Inflammatory macrophage (primary cell): ENCODE measurements at regions not wholly inside any gene's neighbourhood (a gene's known extent, or its start where the extent isn't known, plus 50 kb on each side); places are given as distances from the start of the nearest gene placed in this dataset.
"Not testable (repeated sequence)": the region's sequence is repeated elsewhere in the genome, so short reads cannot be mapped to it uniquely, and the experiment has no call there.

ENCODE experiments used
- DNase-seq, 2 donors: peaks; one replicate each; pipeline ENCODE4 v3.0.0-alpha.2; 2020 to 2022

DNA sequence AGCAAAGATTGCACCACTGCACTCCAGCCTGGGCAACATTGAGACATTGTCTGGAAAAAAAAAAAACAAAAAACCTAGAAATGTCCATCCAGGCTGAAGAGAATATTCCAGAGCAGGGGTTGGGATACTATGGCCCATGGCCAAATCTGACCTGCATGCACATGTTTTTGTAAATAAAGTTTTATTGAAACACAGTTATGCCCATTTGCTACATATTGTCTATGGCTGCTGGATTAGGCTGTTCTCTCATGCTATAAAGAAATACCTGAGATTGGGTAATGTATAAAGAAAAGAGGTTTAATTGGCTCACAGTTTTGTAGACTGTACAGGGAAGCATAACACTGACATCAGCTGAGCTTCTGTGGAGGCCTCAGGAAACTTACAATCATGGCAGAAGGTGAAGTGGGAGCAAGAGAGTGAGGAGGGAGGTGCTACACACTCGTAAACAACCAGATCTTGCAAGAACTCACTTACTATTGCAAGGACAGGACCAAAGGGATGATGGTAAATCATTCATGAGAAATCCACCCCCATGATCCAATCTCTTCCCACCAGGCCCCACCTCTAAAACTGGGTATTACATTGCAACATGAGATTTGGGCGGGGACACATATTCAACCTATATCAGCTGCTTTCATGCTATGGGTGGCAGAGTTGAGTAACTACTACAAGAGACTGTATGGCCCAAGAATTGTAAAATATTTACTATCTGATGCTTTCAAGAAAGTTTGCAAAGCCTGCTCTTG, 137.8 kb upstream of the ROPN1B start:
- DNase-seq, result not testable (repeated sequence)

DNA sequence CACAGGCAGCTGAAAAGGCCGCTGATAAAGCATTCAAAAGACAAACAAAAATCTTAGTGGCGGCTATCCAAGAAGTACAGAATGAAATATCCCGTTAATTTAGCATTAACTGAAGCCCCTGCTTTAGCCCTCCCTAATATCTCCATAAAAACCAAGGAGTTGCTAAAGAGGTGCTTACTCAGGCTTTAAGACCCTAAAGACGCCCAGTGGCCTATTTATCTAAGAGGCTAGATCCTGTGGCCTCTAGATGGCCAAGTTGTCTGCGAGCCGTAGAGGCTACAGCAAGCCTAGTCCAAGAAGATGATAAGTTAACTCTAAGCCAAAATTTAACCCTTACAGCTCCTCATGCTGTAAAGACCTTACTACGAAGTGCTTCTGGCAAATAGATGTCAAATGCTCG, 133.4 kb upstream of the ROPN1B start:
- not testable (repeated sequence) for DNase-seq

DNA sequence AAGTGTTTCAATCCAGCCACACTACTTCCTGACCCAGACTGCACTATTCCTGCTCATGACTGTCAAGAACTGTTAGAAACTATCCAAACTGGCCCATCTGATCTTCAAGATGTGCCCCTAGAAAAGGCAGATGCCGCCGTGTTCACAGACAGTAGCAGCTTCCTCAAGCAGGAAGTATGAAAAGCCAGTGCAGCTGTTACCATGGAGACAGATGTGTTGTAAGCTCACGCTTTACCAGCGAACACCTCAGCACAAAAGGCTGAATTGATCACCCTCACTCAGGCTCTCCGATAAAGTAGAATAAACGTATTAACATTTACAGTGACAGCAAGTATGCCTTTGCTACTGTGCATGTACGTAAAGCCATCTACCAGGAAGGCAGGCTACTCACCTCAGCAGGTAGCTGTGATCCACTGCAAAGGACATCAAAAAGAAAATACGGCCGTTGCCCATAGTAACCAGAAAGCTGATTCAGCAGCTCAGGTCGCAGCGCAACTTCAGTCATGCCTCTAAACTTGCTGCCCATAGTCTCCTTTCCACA, 132.9 kb upstream of the ROPN1B start:
- not testable (repeated sequence) for DNase-seq

DNA sequence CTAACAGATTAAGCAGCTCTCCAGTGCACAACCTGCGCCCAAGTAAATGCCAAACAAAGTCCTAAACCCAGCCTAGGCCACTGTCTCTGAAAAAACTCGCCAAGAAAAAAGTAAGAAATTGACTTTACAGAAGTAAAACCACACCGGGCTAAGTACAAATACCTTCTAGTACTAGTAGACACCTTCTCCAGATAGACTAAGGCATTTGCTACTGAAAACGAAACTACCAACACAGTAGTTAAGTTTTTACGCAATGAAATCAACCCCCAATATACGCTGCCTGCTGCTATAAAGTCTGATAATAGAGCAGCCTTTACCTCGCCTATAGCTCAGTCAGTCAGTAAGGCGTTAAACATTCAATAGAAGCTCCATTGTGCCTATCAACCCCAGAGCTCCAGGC, 132.2 kb upstream of the ROPN1B start:
- not testable (repeated sequence) for DNase-seq

DNA sequence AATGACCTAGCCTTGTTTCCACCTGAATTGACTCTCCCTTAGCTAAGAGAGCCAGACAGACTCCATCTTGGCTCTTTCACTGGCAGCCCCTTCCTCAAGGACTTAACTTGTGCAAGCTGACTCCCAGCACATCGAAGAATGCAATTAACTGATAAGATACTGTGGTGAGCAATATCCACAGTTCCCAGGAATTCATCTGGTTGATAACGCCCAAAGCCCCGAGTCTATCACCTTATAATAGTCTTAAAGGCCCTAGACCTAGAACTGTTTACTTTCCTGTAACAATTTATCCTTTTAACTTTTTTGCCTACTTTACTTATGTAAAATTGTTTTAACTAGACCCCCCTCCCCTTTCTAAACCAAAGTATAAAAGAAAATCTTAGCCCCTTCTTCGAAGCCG, 130.1 kb upstream of the ROPN1B start:
- not testable (repeated sequence) for DNase-seq

DNA sequence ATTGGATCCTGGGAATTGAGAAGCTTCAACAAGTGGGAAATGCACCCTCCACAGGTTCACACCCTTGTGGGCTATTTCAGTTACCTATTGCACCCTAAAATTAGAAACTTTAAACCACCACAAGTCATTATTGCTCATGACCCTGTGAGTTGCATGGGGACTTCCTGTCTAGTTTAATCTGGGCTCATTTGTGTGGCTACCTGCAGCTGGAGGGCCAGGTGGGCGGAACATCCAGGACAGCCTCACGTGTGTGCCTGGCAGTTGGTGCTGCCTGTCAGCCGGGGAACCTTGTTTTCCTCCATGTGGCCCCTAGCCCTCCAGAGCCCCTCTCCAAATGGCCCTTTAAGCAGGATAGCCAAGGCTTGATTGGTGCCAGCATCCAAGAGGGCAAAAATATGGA, 128.5 kb upstream of the ROPN1B start:
- DNase-seq, result not testable (repeated sequence)

DNA sequence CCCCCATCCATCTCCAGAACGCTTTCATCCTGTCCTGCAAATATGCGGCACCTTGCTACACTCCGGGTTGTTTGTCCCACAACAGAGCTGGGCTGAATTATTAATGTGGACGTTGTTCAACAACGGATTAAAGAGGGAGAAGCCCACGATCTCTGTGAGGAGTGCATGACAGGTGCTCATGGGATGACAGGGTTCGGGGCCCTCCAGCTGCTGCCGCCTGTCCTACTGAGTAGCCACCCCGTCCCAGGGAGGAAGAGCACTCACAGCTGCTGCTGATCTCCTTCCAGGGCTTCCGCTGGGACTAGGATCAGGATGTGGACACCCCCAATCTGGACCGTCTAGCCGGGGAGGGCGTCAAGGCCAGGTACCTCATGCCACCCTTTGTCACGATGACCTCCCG, 121.0 kb upstream of the ROPN1B start:
- DNase-seq, result not testable (repeated sequence)

DNA sequence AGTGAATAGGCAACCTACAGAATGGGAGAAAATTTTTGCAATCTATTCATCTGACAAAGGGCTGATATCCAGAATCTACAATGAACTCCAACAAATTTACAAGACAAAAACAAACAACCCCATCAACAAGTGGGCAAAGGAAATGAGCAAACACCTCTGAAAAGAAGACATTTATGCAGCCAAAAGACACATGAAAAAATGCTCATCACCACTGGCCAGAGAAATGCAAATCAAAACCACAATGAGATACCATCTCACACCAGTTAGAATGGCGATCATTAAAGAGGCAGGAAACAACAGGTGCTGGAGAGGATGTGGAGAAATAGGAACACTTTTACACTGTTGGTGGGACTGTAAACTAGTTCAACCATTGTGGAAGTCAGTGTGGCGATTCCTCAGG, 114.0 kb upstream of the ROPN1B start:
- not testable (repeated sequence) for DNase-seq

DNA sequence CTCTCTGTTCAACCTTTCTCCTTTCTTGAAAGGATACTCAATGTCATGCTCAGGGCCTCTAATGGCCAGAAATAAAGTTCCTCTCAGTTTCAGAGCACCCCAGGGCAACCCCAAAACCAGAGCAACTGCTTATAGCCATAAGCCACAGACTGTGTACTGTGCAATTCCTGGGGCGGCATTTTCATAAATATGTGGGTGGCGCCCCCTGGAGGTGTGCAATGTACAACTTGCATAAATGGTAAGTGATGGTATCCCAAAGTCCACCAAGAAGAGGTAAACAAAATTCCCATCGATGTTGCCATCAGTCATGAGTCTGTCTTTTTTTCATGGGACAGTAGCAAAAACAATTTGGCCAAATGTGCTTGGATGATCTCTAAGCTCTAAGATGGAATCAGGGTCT, 108.4 kb upstream of the ROPN1B start:
- not testable (repeated sequence) for DNase-seq

DNA sequence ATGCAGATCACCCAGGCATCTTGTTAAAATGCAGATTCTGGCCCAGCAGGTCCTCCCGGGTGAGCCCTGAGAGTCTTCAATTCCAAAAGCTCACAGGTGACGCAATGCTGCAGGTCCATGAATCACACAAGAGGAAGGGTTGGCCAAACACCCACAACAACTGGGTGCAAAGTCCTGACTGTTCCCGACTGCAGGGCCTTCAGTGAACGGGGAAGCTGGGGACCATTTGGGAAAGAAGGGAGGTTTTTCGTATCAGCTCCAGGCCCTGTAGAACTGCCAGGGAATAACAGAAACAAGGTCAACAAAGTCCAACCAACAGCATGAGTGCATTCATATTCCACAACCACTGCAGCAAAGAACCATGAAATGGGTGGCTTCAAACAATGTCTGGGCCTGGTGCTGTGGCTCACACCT, 106.1 kb upstream of the ROPN1B start:
- not testable (repeated sequence) for DNase-seq

DNA sequence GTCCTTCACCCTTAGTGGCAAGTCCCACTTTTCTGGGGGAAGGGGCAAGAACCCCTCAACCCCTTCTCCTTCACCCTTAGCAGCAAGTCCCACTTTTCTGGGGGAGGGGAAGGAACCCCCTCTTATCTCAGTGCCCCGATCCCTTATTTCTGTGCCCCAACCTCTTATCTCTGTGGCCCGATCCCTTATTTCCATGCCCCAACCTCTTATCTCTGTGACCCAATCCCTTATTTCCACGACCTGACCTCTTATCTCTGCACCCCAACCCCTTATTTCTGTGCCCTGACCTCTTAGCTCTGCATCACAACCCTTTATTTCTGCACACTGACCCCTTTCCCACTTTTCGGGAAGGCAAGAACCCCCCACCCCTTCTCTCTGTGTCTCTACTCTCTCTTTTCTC, 104.4 kb upstream of the ROPN1B start:
- not testable (repeated sequence) for DNase-seq

DNA sequence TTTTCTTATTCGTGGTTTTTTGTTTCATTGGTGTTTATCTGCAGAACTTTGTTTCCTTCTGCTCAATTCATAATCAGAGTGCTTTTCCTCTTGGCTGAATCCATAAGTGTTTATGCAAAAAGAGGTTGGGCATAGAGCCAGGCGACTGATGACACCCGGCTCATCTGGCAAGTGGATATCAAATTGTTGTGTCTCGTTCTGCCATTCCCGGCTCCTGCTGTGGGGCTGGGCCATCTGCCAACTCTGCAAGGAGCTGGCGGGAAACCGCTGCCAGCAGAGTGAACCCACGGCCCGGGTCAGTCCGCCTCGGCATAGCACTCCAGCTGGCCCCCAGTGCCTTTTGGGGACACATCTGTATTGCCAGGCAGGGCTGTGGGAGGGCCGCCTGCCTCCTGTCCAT, 83.0 kb upstream of the ROPN1B start:
- not testable (repeated sequence) for DNase-seq

DNA sequence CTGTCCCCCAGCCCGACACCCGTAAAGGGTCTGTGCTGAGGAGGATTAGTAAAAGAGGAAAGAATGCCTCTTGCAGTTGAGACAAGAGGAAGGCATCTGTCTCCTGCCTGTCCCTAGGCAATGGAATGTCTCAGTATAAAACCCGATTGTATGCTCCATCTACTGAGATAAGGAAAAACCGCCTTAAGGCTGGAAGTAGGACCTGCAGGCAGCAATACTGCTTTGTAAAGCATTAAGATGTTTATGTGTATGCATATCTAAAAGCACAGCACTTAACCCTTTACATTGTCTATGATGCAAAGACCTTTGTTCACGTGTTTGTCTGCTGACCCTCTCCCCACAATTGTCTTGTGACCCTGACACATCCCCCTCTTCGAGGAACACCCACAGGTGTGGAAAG, 69.8 kb upstream of the ROPN1B start:
- DNase-seq, result not testable (repeated sequence)

DNA sequence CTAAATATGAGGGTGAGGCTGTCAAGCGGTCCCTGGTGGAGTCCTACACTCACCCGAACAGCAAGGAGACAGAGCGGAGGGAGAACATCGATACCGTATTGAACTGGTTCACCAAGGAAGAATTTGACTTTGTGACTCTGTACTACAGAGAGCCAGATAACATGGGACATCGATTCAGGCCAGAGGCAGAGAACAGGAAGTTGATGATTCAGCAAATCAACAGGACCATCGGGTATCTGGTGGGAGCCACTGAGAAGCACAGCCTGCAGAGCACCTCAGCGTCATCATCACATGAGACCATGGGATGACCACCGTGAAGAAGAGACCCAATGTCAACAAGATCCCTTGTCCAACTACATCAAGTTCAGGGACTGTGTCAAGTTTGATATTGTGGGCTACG, 67.5 kb upstream of the ROPN1B start:
- DNase-seq, result not testable (repeated sequence)

DNA sequence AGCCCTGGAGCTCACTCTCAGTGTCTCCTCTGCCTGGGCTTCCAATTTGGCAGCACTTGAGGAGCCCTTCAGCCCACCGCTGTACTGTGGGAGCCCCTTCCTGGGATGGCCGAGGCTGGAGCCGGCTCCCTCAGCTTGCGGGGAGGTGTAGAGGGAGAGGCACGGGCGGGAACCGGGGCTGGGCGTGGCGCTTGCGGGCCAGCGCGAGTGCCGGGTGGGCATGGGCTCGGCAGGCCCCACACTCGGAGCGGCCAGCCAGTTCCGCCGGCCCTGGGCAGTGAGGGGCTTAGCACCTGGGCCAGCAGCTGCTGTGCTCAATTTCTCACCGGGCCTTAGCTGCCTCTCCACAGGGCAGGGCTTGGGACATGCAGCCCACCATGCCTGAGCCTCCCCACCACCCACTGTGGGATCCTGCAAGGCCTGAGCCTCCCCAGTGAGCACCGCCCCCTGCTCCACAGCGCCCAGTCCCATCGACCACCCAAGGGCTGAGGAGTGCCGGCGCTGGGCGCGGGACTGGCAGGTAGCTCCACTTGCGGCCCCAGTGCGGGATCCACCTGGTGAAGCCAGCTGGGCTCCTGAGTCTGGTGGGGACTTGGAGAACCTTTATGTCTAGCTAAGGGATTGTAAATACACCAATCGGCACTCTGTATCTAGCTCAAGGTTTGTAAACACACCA, 65.1 kb upstream of the ROPN1B start:
- DNase-seq, result not testable (repeated sequence)

DNA sequence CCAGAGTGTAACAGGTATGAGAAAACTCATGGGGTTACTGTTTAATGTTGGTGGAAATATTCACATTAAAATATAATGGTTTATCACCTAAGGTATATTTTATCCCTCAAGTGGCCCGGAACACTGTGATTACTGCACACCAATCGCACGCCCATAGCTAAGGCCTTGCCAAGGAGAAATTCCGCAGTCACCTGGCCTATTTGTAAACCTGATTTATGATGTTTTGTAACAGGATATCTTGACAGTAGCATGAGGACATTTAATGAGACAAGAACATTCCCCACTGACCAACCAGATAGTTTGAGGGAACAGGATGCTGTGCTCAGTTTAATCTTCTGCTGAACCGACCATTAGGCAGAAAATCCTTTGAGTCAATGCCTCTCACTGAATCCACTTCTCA, 61.7 kb upstream of the ROPN1B start:
- DNase-seq, result not testable (repeated sequence)

DNA sequence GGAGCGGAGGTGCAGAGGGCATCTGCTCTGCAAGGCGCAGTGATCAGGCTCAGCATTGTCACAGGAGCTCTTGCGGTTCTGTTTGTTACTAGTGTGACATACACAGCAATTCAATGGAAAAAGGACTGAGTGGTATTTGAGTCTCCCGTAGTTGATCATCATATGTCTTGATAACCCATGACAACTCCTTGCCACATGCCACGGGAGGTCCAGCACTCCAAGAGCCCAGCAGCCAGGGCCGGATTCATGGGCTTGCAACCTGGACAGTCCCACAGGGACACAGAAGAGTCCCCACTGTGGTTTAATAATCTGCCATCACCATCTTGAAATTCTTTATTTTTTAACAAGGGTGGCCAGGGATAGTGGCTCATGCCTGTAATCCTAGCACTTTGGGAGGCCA, 58.1 kb upstream of the ROPN1B start:
- DNase-seq, result not testable (repeated sequence)

DNA sequence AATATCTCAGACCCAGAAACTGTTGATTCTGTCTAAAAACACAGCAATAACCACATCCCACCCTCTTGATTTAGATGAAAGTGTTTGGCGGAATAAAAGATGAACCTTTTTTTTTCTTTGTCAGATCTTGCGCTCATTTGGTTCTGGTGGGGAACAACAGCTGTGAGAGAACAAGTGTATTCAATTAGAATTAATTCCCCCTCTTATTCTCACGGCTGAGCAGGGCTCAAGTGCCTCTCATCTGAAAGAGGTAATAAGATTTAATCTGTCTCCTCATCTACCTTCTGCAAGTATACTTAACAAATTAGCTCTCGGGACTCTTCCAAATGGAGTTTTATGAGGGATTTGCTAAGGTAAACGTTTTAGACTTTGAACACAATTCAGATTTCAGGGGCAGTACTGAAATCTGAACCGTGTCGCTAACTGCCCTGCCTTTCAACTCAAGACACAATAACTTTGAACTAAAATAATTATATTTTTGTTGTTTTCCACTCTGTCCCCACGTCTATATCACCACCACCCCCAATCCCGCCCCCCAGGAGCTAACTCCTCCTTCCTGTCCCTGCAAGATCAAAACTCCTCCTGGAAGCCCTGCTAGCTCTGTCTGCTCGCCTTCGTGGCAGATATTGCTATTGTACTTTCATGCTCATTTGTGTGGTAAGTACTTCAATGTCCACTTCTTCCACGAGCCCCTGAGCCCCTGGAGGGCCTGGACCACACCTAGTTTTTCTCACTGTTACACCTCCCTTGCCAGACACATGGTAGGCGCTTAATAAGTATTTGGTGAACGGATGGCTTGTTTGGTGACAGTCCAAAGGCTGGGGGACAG, 54.2 kb upstream of the ROPN1B start:
- DNase-seq, result not testable (repeated sequence)

DNA sequence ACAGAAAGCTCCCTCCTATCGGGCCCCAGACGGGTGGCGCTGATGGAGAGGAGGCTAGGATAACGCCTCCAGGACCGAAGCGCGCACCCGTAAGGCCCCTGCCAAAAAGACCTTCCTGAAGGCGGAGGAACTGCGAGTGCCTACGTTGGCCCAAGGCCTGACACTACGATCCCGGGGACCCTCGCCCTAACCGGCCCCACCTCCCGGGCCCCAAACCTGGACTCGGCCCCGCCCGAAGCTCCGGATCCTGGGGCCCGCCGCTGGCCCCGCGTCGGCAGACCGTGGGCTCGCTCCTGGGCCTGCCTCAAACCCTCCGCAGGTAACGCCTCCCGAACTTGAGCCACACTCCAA, 53.6 kb upstream of the ROPN1B start:
- DNase-seq, result not testable (repeated sequence)

DNA sequence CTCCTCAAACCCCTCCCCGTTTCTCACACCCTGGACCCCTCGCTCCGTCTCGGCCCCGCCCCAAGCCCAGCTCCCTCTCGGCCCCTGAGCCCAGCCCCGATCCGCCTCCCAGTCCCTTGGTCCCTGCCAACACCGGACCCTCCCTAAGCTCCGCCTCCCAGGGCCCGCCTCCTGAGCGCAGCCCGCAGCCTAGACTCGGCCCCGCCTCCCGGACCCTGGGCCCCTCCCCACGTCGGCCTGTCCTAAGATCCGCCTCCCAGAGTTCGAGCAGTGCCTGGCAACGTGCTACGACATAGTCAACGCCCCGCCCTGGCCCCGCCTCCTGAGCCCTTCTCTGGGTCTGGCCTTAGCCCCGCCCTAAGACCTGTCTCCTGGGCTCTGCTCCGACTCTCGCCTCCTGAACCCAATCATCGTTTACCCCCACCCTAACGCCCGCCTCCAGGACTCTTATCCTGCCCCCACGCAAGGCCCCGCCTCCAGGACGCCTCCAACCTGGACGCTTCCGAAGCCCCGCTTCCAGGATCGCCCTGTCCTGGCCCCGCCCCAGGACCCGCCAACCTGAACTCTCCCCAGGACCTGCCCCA, 53.1 kb upstream of the ROPN1B start:
- peak; percentile 99 for DNase-seq

DNA sequence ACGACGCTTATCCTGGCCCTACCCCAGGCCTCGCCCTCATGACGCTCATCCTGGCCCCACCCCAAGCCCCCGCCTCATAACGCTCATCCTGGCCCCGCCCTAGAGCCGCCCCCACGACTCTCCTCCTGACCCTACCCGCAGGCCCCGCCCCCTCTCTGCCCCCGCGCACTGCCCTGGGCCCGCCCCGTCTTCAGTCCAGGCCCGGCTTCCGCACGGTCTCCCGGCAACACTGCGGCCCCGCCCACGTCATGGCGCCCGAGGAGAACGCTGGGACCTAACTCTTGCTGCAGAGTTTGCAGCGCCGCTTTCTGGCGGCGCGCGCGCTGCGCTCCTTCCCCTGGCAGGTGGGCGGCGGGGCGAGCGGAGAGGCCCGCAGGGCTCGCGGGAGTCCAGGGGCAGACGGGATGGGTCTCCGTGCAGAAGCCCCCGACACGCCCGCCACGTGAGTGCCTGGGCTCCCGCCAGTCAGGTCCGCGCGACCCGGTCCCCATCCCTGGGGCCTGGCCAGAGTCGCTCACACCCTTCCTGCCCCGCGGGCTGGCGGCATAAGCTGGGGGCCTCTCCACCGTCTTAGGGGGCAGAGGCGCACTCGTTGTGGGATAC, 52.5 kb upstream of the ROPN1B start:
- DNase-seq, result peak; percentile 95 to 97

DNA sequence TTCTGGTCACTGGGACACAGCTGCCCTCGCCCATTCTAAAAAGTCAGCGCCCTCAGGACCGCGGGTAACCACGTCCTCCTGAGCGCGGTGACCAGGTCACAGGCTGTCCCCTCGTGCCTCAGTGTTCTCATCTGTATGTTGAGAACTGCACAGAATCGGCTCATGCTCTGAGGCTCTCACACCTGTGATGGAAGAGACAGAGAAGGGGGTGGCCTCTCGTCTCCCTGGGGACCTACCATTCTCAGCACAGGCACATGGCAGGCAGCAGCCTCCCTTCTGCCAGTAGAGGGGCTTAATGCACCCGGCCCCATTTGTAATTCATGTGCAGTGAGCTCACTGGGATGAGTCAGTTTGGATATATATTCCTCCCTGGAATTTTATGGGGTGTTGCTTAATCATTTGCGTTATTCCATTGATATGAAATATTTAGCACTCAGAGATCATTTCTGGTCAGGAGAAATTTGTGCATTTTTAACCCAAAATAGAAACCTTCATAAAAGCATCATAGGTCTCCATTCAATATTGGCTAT, 51.9 kb upstream of the ROPN1B start:
- not testable (repeated sequence) for DNase-seq
